ENCODE measurements at regions not wholly inside any gene's neighbourhood (a gene's known extent, or its start where the extent isn't known, plus 50 kb on each side); places are given as distances from the start of the nearest gene placed in this dataset.
A peak's percentile ranks its signal among the peaks of the same experiment; 100 is the strongest.

GRCh38 chr22:27135031-27135981, 477.9 kb downstream of the MIAT start:
- Mint-ChIP-seq H3K4me3 (ENCODE audit: unreplicated experiment) (peak overlapping the region; percentile 50), H3K9me3 (ENCODE audit: unreplicated experiment) (peaks cover 8% of the 10 kb centered on the region), H3K36me3 (ENCODE audit: low read depth, unreplicated experiment) (no peaks in the 10 kb centered on the region), H3K27ac (ENCODE audit: unreplicated experiment) (peak overlapping the region; percentile 95), H3K27me3 (ENCODE audit: low read depth, unreplicated experiment) (no peaks in the 10 kb centered on the region), H3K4me1 (ENCODE audit: low read depth, unreplicated experiment) (peaks cover 53% of the 10 kb centered on the region)
- H3K4me3 ChIP-seq (ENCODE audit: insufficient read depth, low read depth, low read length) = no peak overlapping the region
- no peak overlapping the region for H2AFZ ChIP-seq (ENCODE audit: low read depth, low read length)
- H4K20me1 ChIP-seq (ENCODE audit: insufficient read depth, low read length) = no peaks in the 10 kb centered on the region
- H3K9ac ChIP-seq (ENCODE audit: low read length) = peak overlapping the region; percentile 78
- DNase-seq (ENCODE audit: low read depth) (peak; percentile 90), FAIRE-seq (peak; percentile 96)
- peak overlapping the region; percentile 93 for H3K27ac ChIP-seq (ENCODE audit: low read depth, low read length)
- TF ChIP-seq EZH2 (IDR thresholded peaks at IDR 0.05; ENCODE audit: insufficient read depth, low read length) = no peak
- H3K9me3 ChIP-seq (ENCODE audit: insufficient read depth, low read depth, low read length) = peaks cover 3% of the 10 kb centered on the region
- no peaks in the 10 kb centered on the region for H3K79me2 ChIP-seq (ENCODE audit: insufficient read depth, low read length)
- H3K27me3 ChIP-seq (ENCODE audit: insufficient read depth, low read length) = no peaks in the 10 kb centered on the region
- no peaks in the 10 kb centered on the region for H3K36me3 ChIP-seq (ENCODE audit: insufficient read depth, low read length)
- peak overlapping the region; percentile 73 for H3K4me2 ChIP-seq (ENCODE audit: low read length)
- peaks cover 61% of the 10 kb centered on the region for H3K4me1 ChIP-seq (ENCODE audit: insufficient read depth, low read length)

GRCh38 chr22:27136596-27136995, 479.2 kb downstream of the MIAT start:
- Histone ChIP-seq H3K79me2 (ENCODE audit: insufficient read depth, low read length) (no peaks in the 10 kb centered on the region), H3K9me3 (ENCODE audit: insufficient read depth, low read depth, low read length) (peaks cover 3% of the 10 kb centered on the region), H2AFZ (ENCODE audit: low read depth, low read length) (no peak overlapping the region), H3K9ac (ENCODE audit: low read length) (no peak overlapping the region), H3K4me2 (ENCODE audit: low read length) (no peak overlapping the region), H3K4me1 (ENCODE audit: insufficient read depth, low read length) (peaks cover 55% of the 10 kb centered on the region), H3K27ac (ENCODE audit: low read depth, low read length) (no peak overlapping the region), H4K20me1 (ENCODE audit: insufficient read depth, low read length) (no peaks in the 10 kb centered on the region), H3K27me3 (ENCODE audit: insufficient read depth, low read length) (no peaks in the 10 kb centered on the region), H3K4me3 (ENCODE audit: insufficient read depth, low read depth, low read length) (no peak overlapping the region), H3K36me3 (ENCODE audit: insufficient read depth, low read length) (no peaks in the 10 kb centered on the region)
- Mint-ChIP-seq H3K4me1 (ENCODE audit: low read depth, unreplicated experiment) (peaks cover 45% of the 10 kb centered on the region), H3K27me3 (ENCODE audit: low read depth, unreplicated experiment) (no peaks in the 10 kb centered on the region), H3K4me3 (ENCODE audit: unreplicated experiment) (no peak overlapping the region), H3K27ac (ENCODE audit: unreplicated experiment) (peak overlapping the region; percentile 95), H3K36me3 (ENCODE audit: low read depth, unreplicated experiment) (no peaks in the 10 kb centered on the region), H3K9me3 (ENCODE audit: unreplicated experiment) (peaks cover 8% of the 10 kb centered on the region)
- FAIRE-seq = no peak
- TF ChIP-seq CTCF (IDR thresholded peaks at IDR 0.05; ENCODE audit: insufficient read depth, low read depth, low read length) = no peak
- no peak for DNase-seq (ENCODE audit: low read depth)

GRCh38 chr22:27137871-27138337, 480.5 kb downstream of the MIAT start:
- Histone ChIP-seq H3K27ac (ENCODE audit: low read depth, low read length) (no peak overlapping the region), H4K20me1 (ENCODE audit: insufficient read depth, low read length) (no peaks in the 10 kb centered on the region), H3K4me3 (ENCODE audit: insufficient read depth, low read depth, low read length) (no peak overlapping the region), H3K36me3 (ENCODE audit: insufficient read depth, low read length) (no peaks in the 10 kb centered on the region), H3K9ac (ENCODE audit: low read length) (no peak overlapping the region), H2AFZ (ENCODE audit: low read depth, low read length) (no peak overlapping the region), H3K27me3 (ENCODE audit: insufficient read depth, low read length) (no peaks in the 10 kb centered on the region), H3K4me1 (ENCODE audit: insufficient read depth, low read length) (peaks cover 52% of the 10 kb centered on the region), H3K79me2 (ENCODE audit: insufficient read depth, low read length) (no peaks in the 10 kb centered on the region), H3K9me3 (ENCODE audit: insufficient read depth, low read depth, low read length) (peaks cover 3% of the 10 kb centered on the region), H3K4me2 (ENCODE audit: low read length) (no peak overlapping the region)
- Mint-ChIP-seq H3K27me3 (ENCODE audit: low read depth, unreplicated experiment) (no peaks in the 10 kb centered on the region), H3K36me3 (ENCODE audit: low read depth, unreplicated experiment) (no peaks in the 10 kb centered on the region), H3K27ac (ENCODE audit: unreplicated experiment) (peak overlapping the region; percentile 66), H3K4me3 (ENCODE audit: unreplicated experiment) (no peak overlapping the region), H3K9me3 (ENCODE audit: unreplicated experiment) (peaks cover 8% of the 10 kb centered on the region), H3K4me1 (ENCODE audit: low read depth, unreplicated experiment) (peaks cover 41% of the 10 kb centered on the region)
- TF ChIP-seq EZH2 (IDR thresholded peaks at IDR 0.05; ENCODE audit: insufficient read depth, low read length) (no peak), CTCF (IDR thresholded peaks at IDR 0.05; ENCODE audit: insufficient read depth, low read depth, low read length) (no peak)
- peak; percentile 30 for DNase-seq (ENCODE audit: low read depth)
- FAIRE-seq = no peak

Measured in astrocyte (in vitro differentiated cells and primary cell).